ENCODE measurements at regions not wholly inside any gene's neighbourhood (a gene's known extent, or its start where the extent isn't known, plus 50 kb on each side); places are given as distances from the start of the nearest gene placed in this dataset.

- no peaks in the 10 kb centered on the region; a peak in 1 of 4 replicates for H3K27me3 ChIP-seq (replicated peaks in 1 of 2; ENCODE audit: control insufficient read depth in 2 of 2, insufficient read depth in 2 of 2, low read length in 1 of 2)
- in situ Hi-C loops (cut with MboI) (no loop called here), intact Hi-C loops (cut with micrococcal nuclease; ENCODE audit: unreplicated experiment) (no loop called here)
- BruUV-seq (replicated peaks), result no TSS peak
- no peaks in the 10 kb centered on the region for H4K20me1 ChIP-seq (ENCODE audit: control insufficient read depth, insufficient read depth)
- H3K27ac ChIP-seq (ENCODE audit: control insufficient read depth, insufficient read depth), result no peak overlapping the region
- H3K9ac ChIP-seq (ENCODE audit: control insufficient read depth, insufficient read depth, low read length), result no peak overlapping the region
- H3K4me1 ChIP-seq (ENCODE audit: control insufficient read depth, insufficient read depth, low read length), result no peaks in the 10 kb centered on the region
- H3K4me2 ChIP-seq (ENCODE audit: control insufficient read depth, insufficient read depth), result no peak overlapping the region
- TF ChIP-seq SRF (IDR thresholded peaks at IDR 0.05; ENCODE audit: low read depth in 2 of 2, low read length in 2 of 2) (no peak), NR2C1 (IDR thresholded peaks at IDR 0.05) (no peak), MYC (IDR thresholded peaks at IDR 0.05; ENCODE audit: insufficient read depth, insufficient read length, insufficient replicate concordance, low read length, severe bottlenecking) (no peak), SUPT20H (IDR thresholded peaks at IDR 0.05; ENCODE audit: borderline replicate concordance, control insufficient read depth, low read depth, low read length) (no peak), SMAD1 (IDR thresholded peaks at IDR 0.05; ENCODE audit: low read depth, partially characterized antibody) (no peak), TCF3 (IDR thresholded peaks at IDR 0.05; ENCODE audit: borderline replicate concordance, insufficient read depth, low read depth, low read length) (no peak), NFYB (IDR thresholded peaks at IDR 0.05; ENCODE audit: insufficient read depth, low read depth, low read length) (no peak), EED (IDR thresholded peaks at IDR 0.05; ENCODE audit: low read depth) (no peak), TBL1XR1 (IDR thresholded peaks at IDR 0.05; ENCODE audit: low read depth, low read length) (no peak), RCOR1 (conservative IDR thresholded peaks at IDR 0.05; ENCODE audit: low read depth, low read length) (no peak), SREBF1 (IDR thresholded peaks at IDR 0.05; ENCODE audit: low read length) (no peak), WRNIP1 (IDR thresholded peaks at IDR 0.05; ENCODE audit: borderline replicate concordance, low read depth, low read length) (no peak)
- no peak overlapping the region for H2AFZ ChIP-seq (ENCODE audit: control insufficient read depth, low read depth, low read length)
- no peak overlapping the region for H3K4me3 ChIP-seq
- ATAC-seq (no peak), DNase-seq (ENCODE audit: low read depth, low spot score) (no peak), FAIRE-seq (no peak)
- POLR2A ChIA-PET, result no interaction called here
- no peaks in the 10 kb centered on the region for H3K36me3 ChIP-seq (ENCODE audit: control insufficient read depth in 2 of 2, insufficient read depth in 2 of 2, low read length in 1 of 2)
- RAD21 ChIA-PET (ENCODE audit: unreplicated experiment), result no interaction called here
- no peaks in the 10 kb centered on the region for H3K9me3 ChIP-seq (replicated peaks; ENCODE audit: control insufficient read depth, insufficient read depth, low read length)
- H3K79me2 ChIP-seq (ENCODE audit: control insufficient read depth, insufficient read depth, low read length), result no peaks in the 10 kb centered on the region
- WGBS (ENCODE audit: insufficient coverage, insufficient replicate concordance, low lambda C conversion rate, missing lambda C conversion rate), result 14% methylated on average over 2 of the region's 2 CpGs
- CTCF ChIA-PET, result no interaction called here
- SMC1A ChIA-PET (ENCODE audit: uncharacterized antibody, unreplicated experiment), result no interaction called here
Observed at GRCh38 chr5:67281874-67282273, 85.3 kb upstream of the CD180 start.
